Lower leg skin (tissue), 4 donors: ENCODE measurements at regions not wholly inside any gene's neighbourhood (a gene's known extent, or its start where the extent isn't known, plus 50 kb on each side); places are given as distances from the start of the nearest gene placed in this dataset.

Experiments used
- DNase-seq, 2 donors: peaks; one replicate each; pipeline ENCODE4 v3.0.0-alpha.2; 2019; ENCODE audit warnings: low spot score in 2 of 2
- H3K4me3 ChIP-seq: fragments of 200-600 bp; sonication (generic); 2 replicates; pipeline ENCODE4 v1.5.1; 2017; ENCODE audit warnings: mild to moderate bottlenecking, low read depth; ENCODE audit not compliant: poor library complexity, severe bottlenecking
- CTCF ChIP-seq, 3 donors: fragments of 450-650 bp; IDR thresholded peaks; one replicate each; pipeline ENCODE4 v1.5.1; 2016; ENCODE audit warnings: antibody characterized with exemption in 3 of 3, mild to moderate bottlenecking in 3 of 3, moderate library complexity in 2 of 3
- POLR2A ChIP-seq, 2 donors: fragments of 450-650 bp; IDR thresholded peaks; one replicate each; pipeline ENCODE4 v1.6.1; 2016 to 2017; ENCODE audit warnings: antibody characterized with exemption in 2 of 2, mild to moderate bottlenecking in 1 of 2, moderate library complexity in 1 of 2
- WGBS, 2 donors: methylation state at CpG; one replicate each; pipeline ENCODE4 v1.1.5; 2018; 5-methylcytosine and 5-hydroxymethylcytosine counted together
- intact Hi-C: fragments of 100-400 bp; cut with DNase I; formaldehyde crosslinking; loops from one replicate; pipeline ENCODE4 v1.15.0; 2023; ENCODE audit warnings: low total_unique reads

GRCh38 chr3:153260681-153261080 lies 98.7 kb downstream of the RAP2B start:
- DNase-seq: no peak
- H3K4me3 ChIP-seq: no peak overlapping the region
- TF ChIP-seq CTCF (IDR thresholded peaks at IDR 0.05): no peak
- no peak for TF ChIP-seq POLR2A (IDR thresholded peaks at IDR 0.05)
- WGBS, 2 donors: 76 to 90% methylated on average over 1 of the region's 1 CpG
- intact Hi-C loops: no loop called here

GRCh38 chr3:153266619-153267018 lies 104.6 kb downstream of the RAP2B start:
- TF ChIP-seq CTCF (IDR thresholded peaks at IDR 0.05) (no peak), POLR2A (IDR thresholded peaks at IDR 0.05) (no peak)
- WGBS, 2 donors: 76 to 88% methylated on average over 4 of the region's 4 CpGs
- DNase-seq: no peak
- intact Hi-C loops: no loop called here
- H3K4me3 ChIP-seq: no peak overlapping the region

- intact Hi-C loops: no loop called here
- 95 to 98% methylated on average over 38 to 45 of the region's 51 CpGs for WGBS, 2 donors
- DNase-seq: no peak
- H3K4me3 ChIP-seq: no peak overlapping the region
- TF ChIP-seq POLR2A (IDR thresholded peaks at IDR 0.05): no peak
- TF ChIP-seq CTCF (IDR thresholded peaks at IDR 0.05): no peak
Measured at GRCh38 chr3:153268564-153269279, 106.7 kb downstream of the RAP2B start.

- H3K4me3 ChIP-seq: no peak overlapping the region
- TF ChIP-seq POLR2A (IDR thresholded peaks at IDR 0.05) (no peak), CTCF (IDR thresholded peaks at IDR 0.05) (no peak)
- DNase-seq: no peak
- 79 to 93% methylated on average over 4 of the region's 4 CpGs for WGBS, 2 donors
- intact Hi-C loops: no loop called here
Measured at GRCh38 chr3:153269730-153270129, 107.7 kb downstream of the RAP2B start.

GRCh38 chr3:153273217-153273616 lies 111.2 kb downstream of the RAP2B start:
- DNase-seq: no peak
- TF ChIP-seq CTCF (IDR thresholded peaks at IDR 0.05) (no peak), POLR2A (IDR thresholded peaks at IDR 0.05) (no peak)
- intact Hi-C loops: no loop called here
- H3K4me3 ChIP-seq: no peak overlapping the region
- 87 to 88% methylated on average over 4 of the region's 4 CpGs for WGBS, 2 donors
